ENCODE measurements at regions not wholly inside any gene's neighbourhood (a gene's known extent, or its start where the extent isn't known, plus 50 kb on each side); places are given as distances from the start of the nearest gene placed in this dataset.
"Not testable (repeated sequence)": the region's sequence is repeated elsewhere in the genome, so short reads cannot be mapped to it uniquely, and the experiment has no call there.

DNA sequence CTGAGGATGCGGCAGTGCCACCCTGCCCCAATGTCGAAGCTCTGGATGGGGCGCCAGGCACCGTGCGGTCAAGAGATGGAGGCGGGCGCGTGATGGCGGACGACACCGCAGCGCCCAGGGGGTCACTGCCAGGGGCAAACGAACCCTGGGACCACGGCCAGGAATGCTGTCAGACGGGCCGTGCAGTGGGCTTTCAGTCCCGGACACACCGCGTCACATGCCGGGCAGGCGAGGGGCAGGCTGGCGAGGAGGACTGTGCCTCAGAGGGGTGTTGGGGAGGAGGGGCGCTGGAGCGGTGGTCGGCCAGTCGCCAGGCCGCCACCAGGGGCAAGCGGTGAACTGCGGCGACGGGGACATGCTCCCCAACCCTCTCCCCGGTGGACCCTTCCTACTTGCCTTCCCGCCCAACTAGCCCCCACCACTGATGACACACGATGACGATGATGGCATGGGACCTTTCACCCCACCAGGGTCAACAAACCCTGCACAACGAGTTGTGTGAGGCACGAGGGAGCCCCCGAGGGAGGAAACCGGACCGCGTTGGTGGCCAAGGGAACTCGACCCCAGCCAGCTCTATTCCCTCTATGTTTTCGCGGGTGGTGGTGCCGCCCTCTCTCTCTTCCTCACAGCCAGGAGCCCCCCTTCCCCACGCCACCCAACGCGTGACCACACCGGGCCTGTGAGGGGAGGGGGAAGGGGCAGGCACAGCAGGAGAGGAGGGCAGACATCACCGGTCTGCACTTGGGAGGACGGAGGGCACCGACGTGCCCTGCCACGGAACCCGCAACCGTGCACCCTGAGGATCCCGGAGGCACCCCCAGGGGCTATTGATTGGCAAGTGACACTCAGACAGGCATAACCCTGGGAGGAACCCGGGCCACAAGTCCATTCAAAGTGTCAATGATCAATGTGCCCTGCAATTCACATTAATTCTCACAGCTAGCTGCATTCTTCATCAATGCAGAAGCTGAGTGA is 1960.9 kb upstream of the DEFB115 start:
- DNase-seq (ENCODE audit: low read depth in 1 of 2, low spot score in 1 of 2): no peak

DNA sequence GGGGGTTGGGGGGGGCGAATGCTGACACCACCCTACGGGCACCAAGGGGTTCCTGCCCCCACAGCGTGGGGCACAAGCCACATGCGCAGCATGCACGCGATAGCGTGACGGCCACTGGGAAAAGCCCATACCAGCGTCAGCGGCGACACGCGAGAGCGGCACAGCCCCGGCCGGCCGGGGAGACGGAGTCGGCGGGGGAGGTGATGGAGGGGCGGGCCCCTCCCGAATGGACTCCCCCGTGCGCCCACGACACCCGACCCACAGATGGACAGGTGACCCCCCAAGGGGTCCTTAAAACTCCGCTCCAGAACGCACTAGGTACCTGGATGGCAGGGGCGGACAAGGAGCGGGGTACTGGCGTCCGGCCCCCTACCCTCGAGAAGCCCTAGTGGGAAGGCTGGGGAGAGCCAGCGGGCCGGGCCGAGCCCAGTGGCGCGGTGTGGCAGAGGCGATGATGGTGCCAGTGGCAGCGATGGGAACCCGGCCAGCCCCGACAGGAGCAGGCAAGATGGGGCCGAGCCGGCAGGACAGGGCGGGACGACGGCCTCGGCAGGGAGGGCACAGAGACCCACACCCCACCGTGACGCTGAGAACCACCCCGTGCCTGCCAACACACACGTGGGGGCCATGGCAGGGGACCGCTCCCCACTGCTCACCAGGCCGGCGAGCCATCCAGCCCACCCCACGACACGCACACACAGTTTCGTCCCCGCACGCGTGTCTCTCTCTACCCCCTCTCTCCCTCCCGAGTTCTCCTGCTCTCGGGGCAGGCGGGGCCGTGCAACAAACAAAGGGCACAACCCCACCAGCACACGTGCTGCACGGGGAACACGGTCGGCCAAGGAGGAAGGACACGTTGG is 1959.8 kb upstream of the DEFB115 start:
- DNase-seq (ENCODE audit: low read depth in 1 of 2, low spot score in 1 of 2): no peak

DNA sequence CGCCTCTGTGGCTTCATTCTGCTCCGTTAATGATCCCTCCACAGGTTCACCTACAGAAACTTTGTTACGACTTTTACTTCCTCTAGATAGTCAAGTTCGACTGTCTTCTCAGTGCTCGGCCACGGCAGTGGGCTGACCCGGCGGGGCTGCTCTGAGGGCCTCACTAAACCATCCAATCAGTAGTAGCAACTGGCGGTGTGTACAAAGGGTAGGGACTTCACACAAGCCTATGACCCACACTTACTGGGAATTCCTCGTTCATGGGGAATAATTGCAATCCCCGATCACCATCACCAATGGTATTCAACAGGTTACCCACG is 1959.2 kb upstream of the DEFB115 start:
- no peak for DNase-seq (ENCODE audit: low read depth in 1 of 2, low spot score in 1 of 2)

DNA sequence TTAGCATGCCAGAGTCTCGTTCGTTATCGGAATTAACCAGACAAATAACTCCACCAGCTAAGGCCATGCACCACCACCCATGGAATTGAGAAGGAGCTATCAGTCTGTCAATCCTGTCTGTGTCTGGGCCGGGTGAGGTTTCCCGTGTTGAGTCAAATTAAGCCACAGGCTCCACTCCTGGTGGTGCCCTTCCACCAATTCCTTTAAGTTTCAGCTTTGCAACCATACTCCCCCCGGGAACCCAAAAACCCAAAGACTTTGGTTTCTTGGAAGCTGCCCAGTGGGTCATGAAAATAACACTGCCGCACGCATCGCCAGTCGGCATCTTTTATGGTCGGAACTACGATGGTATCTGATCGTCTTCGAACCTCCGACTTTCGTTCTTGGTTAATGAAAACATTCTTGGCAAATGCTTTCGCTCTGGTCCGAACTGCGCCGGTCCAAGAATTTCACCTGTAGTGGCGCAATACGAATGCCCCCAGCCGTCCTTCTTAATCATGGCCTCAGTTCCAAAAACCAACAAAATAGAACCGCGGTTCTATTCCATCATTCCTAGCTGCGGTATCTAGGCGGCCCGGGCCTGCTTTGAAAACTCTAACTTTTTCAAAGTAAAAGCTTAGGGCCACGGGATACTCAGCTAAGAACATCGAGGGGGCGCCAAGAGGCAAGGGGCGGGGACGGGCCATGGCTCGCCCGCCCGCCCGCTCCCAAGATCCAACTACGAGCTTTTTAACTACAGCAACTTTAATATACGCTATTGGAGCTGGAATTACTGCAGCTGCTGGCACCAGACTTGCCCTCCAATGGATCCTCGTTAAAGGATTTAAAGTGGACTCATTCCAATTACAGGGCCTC is 1958.5 kb upstream of the DEFB115 start:
- DNase-seq (ENCODE audit: low read depth in 1 of 2, low spot score in 1 of 2): no peak

DNA sequence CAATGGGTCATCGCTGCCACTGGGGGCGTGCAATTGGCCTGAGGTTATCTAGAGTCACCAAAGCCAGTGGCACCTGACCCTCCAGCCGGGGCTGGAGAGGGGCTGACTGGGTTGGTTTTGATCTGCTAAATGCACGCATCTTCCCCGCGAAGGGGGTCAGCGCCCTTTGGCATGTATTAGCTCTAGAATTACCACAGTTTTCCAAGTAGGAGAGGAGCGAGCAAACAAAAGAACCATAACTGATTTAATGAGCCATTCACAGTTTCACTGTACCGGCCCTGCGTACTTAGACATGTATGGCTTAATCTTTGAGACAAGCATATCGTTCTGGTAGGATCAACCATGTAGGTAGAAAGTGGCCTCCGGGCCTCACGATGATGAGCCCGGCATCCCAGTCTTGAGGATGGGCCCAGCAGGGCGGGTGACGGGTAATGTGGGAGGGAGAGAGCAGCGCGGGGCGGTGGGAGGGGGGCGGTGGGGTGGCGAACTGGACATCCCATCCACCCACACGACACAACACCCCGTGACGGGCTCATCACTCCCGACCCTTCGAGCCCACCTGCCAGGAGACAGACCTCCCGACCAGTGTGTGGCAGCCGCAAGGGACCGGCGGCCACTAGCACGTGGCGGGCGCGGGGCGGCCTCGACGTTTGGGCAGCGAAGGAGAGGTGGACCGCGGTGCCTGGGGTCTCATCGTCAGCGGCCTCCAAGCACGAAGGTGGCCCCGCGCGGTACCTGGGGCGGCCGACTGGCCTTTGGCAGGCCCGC is 1957.5 kb upstream of the DEFB115 start:
- no peak for DNase-seq (ENCODE audit: low read depth in 1 of 2, low spot score in 1 of 2)

DNA sequence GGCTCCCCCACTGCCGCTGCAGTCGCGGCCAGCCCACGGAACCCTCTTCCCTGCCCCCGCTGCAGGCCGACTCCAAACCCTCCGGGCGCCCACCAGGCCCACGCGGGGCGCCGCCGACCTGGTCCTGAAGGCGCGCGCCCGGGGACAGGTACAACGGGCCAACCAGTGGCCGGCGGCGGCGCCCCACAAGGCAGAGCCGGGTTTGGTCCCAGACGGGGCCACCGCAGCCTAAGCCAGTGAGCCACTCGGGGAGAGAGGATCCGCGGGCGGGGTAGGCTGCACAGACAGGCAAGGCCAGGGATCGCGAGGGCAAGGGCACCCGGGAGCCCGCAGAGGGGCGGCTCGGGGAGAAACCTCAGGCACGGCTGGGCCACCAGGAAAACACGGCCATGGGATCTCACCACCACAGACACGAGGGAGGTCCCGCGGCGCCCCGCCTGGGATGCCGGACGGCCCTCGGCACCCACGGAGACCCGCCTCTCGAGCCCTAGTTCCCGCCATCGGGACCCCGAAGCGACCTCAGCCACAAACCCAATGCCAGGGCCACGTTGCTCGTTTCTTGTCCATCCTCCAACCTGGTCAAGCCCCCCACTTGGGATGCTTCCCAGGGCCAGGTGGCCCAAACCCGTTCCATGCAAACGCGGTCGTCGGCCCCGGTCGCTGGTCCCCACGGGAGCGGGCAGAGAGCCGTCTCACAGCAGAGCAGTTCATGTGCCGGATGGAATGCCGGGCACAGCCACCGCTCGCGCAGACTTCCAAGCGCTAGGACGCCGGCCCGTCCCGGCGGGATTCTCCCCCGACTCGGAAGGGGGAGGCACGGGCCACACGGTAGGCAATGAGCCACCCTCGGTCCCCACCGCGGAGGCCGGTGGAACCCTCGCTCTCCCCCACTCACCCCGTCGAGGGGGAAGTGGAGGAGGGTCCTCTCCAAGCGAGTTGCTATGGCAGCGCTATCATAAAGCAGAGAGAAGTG is 1956.6 kb upstream of the DEFB115 start:
- no peak for DNase-seq (ENCODE audit: low read depth in 1 of 2, low spot score in 1 of 2)

DNA sequence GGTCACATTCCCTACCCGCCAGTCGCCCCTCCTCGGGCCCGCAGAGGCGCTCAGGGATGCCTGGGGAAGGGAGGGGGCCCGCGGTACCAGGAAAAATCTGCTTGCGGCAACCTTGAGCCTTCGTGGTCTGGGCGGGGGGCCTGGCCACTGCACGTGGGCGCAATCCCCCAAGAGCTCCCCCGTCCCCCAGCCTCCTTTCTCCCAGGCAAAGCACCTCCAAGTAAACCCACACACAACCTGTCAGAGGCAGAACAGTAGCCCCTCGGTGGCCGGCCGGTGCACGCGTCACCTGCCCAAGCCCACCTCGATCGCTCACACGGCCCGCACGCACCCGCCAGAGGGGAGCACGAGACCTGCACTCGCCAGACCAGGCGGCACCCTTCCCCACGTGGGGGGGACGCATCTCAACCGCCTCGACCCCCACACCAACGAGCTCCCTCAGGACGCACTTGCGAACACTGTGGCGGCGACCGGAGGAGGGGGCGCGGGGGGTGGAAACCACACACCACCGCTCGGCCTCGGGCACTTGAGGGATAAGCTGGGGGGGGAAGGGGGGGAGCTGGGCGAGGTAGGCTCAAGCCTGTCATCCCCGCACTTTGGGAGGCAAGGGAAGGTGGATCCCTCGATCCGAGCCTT is 1955.7 kb upstream of the DEFB115 start:
- DNase-seq (ENCODE audit: low read depth in 1 of 2, low spot score in 1 of 2): no peak

DNA sequence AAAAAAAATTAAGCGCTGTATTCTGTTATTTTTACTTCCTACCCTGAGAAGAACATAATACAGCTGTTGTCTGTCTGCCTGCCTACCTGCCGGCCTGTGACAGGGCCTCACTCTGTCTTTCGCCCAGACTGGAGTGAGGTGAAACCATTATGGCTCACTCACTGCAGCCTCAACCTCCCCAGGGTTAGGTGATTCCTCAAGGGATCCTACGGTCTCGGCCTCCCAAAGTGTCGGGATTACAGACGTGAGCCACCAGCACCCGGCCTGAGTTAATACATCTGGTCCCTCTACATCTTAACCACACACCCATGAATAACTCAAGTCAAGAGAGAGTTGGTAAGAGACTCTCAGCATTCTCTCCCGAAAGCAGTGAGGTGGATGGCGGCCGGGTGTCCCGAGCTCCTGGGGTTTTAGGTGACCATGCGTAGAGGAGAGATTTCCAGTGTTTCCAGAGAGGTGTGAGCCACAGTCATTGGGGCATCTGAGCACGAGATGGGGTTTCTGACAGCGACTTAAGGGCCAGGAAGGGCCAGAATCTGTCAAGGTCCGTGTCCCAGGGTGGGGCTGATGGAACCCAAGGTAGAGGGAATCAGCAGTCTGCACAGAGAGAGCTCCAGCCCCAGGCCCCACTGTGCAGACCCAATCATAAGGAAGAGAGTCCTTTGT is 1954.4 kb upstream of the DEFB115 start:
- DNase-seq (ENCODE audit: low read depth in 1 of 2, low spot score in 1 of 2): no peak

DNA sequence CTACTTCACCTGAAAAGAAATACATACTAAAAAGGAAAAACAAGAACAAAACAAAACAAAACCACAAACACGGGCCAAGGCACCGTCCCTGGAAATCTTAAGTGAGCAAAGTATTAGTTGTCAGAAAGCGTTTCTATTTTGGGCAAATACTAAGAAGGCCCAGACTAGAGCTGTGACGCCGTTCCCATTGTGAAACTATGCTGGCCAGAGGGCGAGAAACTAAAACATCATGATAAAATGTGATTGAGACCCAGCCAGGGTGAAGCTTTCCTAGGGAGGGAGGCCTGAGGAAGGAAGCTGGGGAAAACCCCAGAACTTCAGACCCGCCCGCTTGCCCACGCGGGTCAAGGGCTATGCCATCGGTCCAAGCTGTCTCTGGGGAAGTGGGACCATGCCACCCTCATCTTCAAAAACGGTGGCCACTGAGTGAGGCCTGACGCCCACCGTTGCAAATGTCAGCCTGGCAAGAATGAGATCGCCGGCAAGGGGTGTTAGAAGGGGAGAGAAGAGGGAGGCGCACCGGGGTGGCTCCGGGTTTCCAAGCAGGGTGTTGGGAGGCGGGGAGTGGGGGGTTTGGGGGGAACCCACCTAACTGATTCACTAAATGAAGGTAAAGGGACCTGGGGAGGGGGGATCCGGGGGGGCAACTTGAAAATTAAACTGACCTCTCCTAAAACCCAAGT is 1950.9 kb upstream of the DEFB115 start:
- no peak for DNase-seq (ENCODE audit: low read depth in 1 of 2, low spot score in 1 of 2)

DNA sequence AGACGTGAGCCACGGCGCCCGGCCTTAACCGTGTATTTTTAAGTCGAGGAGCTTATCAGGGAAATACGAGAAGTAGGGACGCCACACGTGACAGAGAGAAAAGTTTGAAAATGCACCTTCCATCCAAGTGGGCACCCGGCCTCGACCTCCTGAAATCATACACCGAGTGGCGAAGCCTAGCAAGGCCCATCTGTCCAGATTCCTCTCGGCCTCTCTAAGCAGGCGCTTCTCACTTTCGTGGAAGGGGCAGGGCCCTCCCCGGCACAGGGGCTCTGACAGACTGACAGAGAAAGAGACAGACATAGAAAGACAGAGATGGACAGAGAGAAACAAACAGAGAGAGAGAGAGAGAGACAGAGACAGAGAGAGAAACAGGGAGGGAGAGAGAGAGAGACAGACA is 1950.0 kb upstream of the DEFB115 start:
- not testable (repeated sequence) for DNase-seq (ENCODE audit: low read depth in 1 of 2, low spot score in 1 of 2)

DNA sequence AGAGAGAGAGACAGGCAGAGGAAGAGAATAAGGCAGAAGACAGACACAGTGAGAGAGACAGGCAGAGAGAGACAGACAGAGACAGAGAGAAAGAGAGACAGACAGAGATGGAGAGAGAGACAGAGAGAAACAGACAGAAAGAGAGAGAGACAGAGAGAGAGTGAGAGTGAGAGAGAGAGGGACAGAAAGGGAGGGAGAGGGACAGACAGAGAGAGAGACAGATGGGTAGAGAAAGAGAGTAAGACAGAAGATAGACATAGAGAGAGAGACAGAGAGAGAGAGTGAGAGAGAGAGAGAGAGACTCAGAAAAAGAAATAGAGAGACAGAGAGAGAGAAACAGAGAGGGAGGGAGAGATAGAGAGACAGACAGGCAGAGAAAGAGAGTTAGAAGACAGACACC is 1948.5 kb upstream of the DEFB115 start:
- DNase-seq (ENCODE audit: low read depth in 1 of 2, low spot score in 1 of 2): not testable (repeated sequence)

DNA sequence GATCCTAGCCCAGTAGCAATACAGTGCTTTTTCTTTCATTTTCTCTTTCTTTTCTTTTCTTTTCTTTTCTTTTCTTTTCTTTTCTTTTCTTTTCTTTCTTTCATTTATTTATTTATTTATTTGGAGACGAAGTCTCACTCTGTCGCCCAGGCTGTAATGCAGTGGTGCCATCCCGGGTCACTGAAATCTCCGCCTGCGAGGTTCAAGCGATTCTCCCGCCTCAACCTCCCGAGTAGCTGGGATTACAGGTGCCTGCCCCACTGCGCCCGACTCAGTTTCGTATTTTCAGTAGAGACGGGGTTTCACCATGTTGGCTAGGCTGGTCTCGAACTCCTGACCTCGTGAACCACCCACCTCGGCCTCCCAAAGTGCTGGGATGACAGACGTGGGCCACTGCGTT is 1948.0 kb upstream of the DEFB115 start:
- DNase-seq (ENCODE audit: low read depth in 1 of 2, low spot score in 1 of 2): not testable (repeated sequence)

DNA sequence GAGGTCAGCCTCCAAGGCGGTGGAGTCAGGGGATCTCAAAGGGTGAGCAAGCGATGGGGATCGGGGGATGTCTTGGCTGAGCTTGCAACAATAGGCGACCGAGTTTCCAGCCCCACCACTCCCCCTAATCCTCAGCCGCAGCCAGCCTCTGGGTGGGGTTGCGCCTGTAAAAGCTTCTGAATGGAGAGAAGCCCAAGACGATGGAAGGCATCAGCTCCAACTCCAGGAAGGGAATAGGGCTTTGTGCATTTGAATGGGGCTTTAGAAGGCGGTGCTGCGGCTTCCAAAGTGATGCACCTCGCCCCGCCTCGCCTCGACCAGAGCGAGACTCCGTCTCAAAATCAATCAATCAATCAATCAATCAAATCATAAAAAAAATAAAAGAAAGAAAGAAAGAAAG is 1946.4 kb upstream of the DEFB115 start:
- not testable (repeated sequence) for DNase-seq (ENCODE audit: low read depth in 1 of 2, low spot score in 1 of 2)

DNA sequence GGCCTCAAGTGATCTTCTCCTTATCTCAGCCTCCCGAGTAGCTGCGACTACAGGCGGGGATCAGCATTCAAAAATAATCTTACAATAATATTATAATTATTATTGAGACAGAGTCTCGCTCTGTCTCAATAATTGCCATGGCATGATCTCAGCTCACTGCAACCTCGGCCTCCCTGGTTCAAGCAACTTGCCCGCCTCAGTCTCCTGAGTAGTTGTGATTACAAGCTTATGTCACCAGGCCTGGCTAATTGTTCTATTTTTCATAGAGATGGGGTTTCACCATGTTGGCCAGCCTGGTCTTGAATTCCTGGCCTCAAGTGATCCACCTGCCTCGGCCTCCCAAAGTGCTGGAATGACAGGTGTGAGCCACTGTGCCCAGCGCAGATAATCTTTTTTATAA is 1944.8 kb upstream of the DEFB115 start:
- not testable (repeated sequence) for DNase-seq (ENCODE audit: low read depth in 1 of 2, low spot score in 1 of 2)

DNA sequence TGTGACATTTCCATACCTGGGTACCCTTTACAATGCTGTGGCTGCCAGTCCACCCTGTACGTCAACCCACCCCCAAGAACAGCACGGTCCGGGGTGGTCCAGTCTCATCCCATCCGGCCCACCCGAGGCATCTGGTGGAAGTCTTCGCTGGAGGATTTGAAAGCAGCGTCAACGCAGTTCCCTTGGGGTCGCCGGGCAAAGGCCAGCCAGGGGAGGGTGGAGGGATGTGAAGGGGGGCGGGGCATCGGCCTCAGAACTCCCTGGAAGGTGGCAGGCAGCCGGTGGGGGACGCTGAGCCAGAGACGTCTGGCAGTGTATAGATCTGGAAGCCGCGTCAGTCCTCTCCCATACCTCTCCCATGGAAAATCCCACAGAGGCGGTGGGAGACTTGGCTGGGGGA is 1944.0 kb upstream of the DEFB115 start:
- DNase-seq (ENCODE audit: low read depth in 1 of 2, low spot score in 1 of 2): no peak

DNA sequence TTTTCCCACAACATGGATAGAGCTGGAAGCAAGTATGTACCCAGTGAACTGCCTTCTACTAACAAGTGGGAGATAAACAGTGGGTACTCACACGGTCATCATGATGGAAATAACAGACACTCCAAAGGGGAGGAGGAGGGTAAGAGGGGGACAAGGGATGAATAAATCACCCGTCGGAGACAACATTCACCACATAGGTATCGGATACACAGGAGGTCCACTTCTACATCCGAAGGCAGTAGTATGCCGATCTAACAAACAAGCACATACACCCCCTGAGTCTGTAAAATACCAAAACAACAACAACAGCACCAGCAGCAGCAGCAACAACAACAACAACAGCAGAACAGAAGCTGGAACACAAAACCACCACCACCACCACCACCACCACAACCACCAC is 1943.2 kb upstream of the DEFB115 start:
- DNase-seq (ENCODE audit: low read depth in 1 of 2, low spot score in 1 of 2): no peak

DNA sequence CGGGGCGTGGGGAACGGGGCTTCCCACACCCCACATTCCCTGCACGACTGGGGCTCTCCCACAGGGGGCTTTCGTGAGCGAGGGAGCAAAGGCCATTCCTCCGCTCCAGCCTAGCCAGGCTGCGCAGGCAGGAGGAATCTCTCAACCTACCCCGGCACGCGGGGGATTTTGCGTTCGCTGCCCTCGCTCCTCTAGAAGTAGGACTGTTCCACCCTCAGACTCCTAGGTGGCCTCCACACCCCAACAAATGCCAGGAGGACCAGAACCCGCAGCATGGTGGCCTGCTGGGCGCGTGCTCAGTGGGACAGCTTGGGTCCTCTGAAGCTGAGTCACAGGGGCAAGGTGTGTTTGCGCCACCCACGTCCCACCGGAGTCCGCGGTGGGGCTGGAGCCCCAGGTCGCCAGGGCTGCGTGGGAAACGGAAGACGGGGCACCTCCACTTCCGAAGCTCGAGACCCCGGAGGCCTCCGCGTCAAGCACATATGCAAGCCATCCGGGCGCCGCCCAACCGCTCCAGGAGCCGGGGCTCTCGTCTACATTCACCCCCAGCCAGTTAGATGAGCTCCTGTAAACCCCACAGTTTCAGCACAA is 1938.5 kb upstream of the DEFB115 start:
- no peak for DNase-seq (ENCODE audit: low read depth in 1 of 2, low spot score in 1 of 2)

All from activated CD4-positive, alpha-beta T cell treated with anti-CD3 and anti-CD28 coated beads, Interleukin-2, amount 50 U/mL, for 24 hours (primary cell).